Vagina (tissue), 2 donors: ENCODE measurements at regions not wholly inside any gene's neighbourhood (a gene's known extent, or its start where the extent isn't known, plus 50 kb on each side); places are given as distances from the start of the nearest gene placed in this dataset.

Experiments
- POLR2AphosphoS5 ChIP-seq, 2 donors: sonication (generic); formaldehyde crosslinking; IDR thresholded peaks; one replicate each; pipeline ENCODE4 v1.9.0; 2017; ENCODE audit warnings: antibody characterized with exemption in 2 of 2, mild to moderate bottlenecking in 2 of 2, low read depth in 1 of 2; ENCODE audit not compliant: insufficient read depth in 1 of 2
- TF ChIP-seq, protein P1 (sequence below), 3 experiments: fragments of 450-650 bp in 2 of 3; fragments of 200-600 bp in 1 of 3; sonication (generic) in 1 of 3; IDR thresholded peaks; one replicate each; pipeline ENCODE4 v1.5.1; 2017 to 2019; ENCODE audit warnings: antibody characterized with exemption in 3 of 3, mild to moderate bottlenecking in 2 of 3, moderate library complexity in 2 of 3

DNA sequence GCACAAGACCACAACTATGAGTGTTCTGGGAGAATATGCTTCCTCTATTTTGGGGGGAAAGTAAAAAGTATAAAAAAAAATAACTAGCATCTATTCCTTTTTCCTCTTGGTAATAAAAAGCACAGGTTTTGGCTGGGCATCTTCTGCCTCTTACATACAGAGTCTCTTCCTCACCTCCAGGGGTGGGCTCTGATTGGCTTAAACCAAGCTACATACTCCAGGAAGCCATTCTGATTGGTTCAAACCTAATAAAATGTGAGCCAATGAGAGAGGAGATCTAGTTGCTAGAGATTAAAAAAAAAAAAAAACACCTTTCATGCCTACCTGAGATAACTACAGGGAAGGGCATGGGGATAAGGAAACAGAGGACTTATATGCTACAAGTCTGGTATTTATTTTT lies 365.9 kb upstream of the ERCC4 start:
- TF ChIP-seq, protein P1, sequence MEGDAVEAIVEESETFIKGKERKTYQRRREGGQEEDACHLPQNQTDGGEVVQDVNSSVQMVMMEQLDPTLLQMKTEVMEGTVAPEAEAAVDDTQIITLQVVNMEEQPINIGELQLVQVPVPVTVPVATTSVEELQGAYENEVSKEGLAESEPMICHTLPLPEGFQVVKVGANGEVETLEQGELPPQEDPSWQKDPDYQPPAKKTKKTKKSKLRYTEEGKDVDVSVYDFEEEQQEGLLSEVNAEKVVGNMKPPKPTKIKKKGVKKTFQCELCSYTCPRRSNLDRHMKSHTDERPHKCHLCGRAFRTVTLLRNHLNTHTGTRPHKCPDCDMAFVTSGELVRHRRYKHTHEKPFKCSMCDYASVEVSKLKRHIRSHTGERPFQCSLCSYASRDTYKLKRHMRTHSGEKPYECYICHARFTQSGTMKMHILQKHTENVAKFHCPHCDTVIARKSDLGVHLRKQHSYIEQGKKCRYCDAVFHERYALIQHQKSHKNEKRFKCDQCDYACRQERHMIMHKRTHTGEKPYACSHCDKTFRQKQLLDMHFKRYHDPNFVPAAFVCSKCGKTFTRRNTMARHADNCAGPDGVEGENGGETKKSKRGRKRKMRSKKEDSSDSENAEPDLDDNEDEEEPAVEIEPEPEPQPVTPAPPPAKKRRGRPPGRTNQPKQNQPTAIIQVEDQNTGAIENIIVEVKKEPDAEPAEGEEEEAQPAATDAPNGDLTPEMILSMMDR (IDR thresholded peaks at IDR 0.05), result no peak
- TF ChIP-seq POLR2AphosphoS5 (IDR thresholded peaks at IDR 0.05; ENCODE audit: insufficient read depth in 1 of 2, low read depth in 1 of 2), result no peak
